HG02763 (cell line): ENCODE measurements at regions not wholly inside any gene's neighbourhood (a gene's known extent, or its start where the extent isn't known, plus 50 kb on each side); places are given as distances from the start of the nearest gene placed in this dataset.
"Not testable (repeated sequence)": the region's sequence is repeated elsewhere in the genome, so short reads cannot be mapped to it uniquely, and the experiment has no call there.

ENCODE experiments used
- ATAC-seq: cut with Tn5 transposase; IDR thresholded peaks from one replicate; pipeline ENCODE4 v1.9.1; 2021; ENCODE audit warnings: mild to moderate bottlenecking, moderate library complexity; ENCODE audit not compliant: unreplicated experiment

DNA sequence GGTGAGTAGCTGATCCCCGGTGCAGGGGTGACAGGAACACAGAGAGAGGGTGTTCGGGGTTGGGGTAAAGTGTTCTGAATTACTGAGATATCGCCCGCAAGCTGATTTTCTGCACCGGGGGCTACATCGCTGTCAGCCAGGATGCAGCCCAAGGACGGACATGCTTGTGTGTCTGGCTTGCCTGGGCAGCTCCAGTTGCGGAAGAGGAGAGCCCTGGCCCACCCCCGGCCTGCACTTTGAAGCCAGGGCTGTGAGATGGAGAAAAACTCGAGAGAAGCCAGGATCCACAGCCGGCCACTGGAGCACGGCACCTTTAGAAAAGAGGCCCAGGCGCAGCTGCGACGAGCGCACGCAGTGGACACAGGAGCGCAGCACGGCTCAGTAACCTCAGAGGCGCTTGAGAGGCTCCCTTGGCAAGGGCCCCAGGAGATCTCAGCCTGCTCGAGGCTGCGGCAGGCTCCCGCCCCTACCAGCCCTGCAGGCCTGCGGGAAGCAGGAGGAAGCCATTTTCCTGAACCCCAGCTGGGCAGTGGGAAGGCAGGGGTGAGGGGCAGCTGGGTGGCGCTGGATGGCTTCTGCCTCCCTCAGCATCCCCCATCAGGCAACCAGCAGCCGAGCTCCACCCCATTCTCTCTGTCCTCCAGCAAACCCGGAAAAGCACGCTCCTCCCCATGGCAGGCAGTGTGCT, 59.2 kb downstream of the C9orf50 start:
- ATAC-seq = no peak

DNA sequence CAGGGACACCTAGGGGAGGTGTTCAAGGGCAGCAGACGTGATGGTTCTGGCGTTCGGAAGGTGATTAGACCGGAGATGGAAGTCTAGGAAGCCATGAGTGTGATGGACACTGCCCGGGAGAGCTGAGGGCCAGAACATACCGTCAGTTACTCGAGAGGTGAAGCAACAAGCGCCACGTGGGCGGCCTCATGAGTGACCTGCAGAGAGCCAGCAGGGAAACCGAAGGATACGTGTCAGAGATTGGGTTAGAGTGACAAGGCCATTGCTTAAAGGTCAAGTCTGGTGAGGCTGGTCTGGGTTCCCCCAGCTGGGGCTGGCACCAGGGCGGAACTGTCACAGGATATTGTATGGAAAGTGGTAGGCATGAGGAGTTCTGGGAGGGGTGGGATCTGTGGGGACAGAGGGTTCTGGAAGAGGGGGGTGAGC, 60.0 kb downstream of the C9orf50 start:
- no peak for ATAC-seq

DNA sequence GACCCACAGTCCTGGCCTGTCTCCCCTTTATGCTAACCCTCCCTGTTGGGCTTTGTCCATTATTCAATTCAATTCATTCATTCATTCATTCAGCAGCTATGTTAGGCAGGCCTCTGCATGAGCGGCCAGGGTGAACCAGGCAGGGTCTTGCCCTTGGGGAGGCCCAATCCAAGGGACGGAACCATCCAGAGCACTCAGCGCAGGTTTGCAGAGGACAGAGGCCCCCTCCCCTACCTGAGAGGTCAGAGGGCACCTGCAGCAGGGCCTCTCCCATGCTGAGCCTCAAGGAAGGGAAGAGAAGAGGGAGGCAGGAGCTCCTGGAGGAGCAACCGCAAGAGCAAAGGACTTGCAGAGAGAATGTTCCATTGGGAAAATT, 61.4 kb downstream of the C9orf50 start:
- ATAC-seq = no peak

DNA sequence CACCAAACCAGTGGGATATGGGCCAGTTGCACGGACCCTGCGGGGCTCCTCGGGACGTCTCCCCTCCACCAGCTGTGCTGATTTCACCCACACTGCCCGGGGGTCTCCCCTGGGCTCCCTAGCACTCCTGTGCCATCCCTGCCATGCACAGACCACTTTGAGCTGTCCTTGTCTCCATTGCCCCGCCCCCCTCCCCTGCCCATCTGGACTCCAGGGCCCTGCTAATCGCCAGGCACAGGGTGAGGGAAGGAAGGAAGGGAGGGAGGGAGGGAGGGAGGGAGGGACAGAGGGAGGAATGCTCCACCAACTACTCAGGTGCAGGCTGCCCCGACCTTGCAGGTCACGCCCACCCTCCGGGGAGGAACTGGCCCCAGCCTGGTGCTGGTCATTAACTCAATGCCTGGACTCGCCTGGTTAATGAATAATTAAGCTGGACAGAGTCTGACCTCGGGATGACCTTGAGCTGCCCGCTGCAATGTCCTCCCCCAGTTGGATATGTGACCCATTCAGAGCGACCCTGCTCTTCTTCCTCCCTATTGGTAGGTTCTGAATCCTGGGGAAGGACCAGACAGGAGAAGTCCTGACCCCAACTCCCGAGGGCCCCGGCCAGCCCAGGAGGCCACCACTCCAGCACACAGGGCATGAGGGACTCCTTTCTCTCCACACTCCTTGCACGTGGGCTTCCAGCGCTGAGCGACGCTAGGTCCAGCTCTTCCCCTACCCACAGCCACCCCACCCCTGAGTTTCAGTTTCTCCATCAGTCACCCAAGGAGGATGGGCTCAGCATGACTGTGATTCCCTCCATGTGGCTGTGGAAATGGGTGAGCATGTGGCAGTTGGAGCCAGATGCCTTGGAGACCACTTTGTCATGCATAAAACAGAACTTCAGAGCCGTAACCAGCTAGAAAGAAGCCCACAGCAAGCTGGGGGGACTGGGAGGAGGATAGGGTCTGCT, 62.1 kb downstream of the C9orf50 start:
- no peak for ATAC-seq

DNA sequence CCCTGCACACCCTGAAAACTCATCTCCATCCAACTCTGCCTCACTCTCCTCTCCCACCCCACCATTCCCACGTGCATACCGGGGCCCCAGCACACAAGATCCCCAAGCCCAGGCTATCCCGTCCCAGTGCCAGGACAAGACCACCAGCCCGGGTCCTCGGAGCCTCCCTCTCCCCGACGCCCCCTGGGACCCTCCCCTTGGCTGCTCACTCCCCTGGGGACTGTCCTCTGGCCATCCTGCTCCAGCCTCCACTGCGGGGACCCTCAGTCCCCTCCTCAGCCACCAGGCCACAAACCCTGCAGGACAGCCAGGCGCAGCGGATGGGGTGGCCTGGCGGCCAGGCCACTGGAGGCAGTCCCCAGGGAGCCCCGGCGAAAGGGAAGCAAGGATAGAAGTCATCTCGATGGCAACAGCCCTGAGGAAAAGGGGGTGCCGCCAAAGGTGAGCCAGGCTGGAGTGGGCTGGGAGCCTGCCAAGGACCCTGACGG, 62.8 kb downstream of the C9orf50 start:
- ATAC-seq = no peak

DNA sequence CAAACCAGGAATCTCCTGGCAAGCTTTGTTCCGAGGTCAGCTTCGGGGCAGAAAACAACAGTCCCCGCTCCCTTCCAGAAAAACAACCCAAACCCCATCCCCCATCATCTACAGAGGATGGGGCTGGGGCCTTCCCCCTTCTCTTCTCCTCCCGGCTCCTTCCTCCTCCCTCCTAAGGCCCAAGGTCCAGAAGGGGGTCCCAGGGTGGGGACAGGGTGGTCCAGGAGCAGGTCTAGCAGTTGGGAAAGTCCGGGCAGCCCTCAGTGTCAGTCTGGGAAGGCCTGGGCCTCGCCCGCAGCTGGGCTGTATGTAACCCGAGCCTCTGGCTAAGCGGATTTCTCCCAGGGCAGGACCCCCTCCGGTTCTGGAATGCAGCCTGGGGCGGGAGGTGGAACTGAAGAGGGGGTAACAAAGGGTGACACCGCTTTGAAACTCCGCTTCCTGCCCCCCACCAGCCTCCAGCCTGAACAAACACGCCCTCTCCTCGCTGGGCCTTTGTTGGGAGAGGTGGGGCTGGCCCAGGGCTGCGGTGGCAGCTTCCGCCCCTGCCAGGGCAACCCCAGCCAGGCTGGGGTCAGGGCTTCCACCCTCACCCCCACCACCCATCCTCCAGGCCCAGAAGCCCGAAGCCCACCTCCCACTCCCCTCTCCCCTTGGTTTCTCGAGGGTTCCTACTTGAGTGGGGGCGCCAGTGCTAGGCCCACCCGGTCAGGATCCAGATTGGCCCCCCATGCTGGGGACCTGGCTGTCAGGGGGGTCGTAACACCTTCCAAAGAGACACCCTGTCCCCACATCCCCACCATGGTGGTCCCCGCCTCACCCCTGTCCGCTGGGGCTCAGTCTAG, 63.5 kb downstream of the C9orf50 start:
- ATAC-seq = no peak

DNA sequence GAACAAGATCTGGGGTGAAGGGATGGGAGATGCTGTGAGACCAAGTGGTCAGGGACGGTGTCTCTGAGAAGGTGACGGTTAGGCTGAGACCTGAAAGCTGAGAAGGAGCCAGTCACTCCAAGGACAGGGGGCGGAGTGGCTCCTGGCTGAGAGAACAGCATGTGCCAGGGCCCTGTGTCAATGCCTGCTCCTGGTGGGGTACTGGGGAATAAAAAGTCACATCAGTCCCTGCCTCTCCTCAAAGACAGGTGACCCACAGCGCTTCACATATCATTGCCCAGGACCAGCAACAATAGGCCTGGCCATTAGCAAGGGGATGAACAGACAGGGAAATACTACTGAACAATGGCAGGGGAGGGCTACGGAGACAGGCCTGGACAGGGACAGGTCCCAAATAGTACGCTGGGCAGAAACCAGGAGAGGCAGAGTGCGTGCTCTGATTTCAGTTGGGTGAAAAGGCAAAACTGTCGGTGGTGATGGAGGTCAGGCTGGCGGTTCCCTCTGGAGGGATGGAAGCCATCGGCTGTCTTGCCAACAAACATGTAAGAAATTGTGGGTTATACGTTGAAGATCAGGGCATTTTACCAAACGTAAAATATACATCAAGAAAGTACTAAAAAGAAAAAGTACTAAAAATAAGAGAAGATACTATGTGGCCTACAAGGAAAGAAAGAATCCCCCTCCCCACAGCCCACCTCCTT, 64.3 kb downstream of the C9orf50 start:
- ATAC-seq = no peak

DNA sequence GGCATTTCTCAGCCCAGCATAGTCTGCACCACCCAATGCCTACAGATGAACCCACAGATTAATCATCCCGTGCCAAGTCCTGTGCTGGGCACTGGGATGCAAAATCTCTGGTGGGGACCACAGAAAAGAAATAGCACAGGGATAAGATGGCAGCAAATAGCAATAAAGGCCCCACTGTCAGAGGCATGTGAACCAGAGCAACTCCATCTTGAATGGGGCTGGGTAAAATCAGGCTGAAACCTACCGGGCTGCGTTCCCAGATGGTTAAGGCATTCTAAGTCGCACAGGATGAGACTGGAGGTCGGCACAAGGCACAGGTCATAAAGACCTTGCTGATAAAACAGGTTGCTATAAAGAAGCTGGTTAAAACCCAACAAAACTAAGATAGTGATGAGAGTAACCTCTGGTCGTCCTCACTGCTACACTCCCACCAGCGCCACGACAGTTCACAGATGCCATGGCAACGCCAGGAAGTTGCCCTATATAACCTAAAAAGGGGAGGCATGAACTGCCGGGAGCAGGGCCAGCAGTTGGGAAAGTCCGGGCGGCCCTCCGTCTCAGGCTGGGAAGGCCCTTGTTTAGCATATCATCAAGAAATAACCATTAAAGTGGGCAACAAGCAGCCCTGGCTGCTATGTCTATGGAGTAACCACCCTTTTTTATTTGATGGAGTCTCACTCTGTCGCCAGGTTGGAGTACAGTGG, 65.2 kb downstream of the C9orf50 start:
- ATAC-seq = no peak

DNA sequence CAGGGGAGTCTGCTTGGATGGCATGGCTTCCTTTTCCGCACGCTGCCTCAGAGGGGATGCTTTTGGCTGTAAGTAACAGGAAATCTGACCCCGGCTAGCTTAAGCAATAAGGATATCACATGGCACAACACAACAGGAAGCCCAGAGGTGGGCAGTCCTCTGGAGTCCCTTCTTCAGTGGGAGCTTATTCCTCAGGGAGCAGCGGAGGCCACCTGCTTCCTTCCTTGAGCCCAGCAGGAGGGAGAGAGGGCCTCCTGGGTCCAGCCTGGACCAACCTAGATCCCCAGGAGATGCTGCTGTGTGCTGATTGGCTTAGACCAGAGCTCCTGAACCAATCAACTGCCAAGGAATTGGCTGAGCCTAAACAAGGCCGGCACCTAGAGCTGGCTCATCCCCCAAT, 66.3 kb downstream of the C9orf50 start:
- no peak for ATAC-seq

DNA sequence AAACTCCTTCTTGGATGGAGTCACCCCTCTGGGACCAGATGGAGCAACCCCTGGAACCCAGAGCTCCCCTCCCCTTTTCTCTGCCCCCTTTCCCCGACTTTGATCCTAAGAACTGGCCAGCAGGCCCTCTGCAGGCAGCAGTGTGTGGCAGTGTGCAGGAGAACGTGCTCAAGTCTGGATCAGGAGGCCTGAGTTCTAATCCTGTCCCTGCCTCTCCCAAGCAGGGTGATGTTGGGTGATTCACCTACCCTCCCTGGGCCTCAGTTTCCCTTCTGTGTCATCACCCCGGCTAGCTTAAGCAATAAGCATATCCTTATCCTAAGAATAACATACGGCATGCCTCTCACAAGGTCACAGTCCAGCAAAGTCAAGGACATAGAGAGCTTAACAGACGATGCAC, 67.6 kb downstream of the C9orf50 start:
- no peak for ATAC-seq

DNA sequence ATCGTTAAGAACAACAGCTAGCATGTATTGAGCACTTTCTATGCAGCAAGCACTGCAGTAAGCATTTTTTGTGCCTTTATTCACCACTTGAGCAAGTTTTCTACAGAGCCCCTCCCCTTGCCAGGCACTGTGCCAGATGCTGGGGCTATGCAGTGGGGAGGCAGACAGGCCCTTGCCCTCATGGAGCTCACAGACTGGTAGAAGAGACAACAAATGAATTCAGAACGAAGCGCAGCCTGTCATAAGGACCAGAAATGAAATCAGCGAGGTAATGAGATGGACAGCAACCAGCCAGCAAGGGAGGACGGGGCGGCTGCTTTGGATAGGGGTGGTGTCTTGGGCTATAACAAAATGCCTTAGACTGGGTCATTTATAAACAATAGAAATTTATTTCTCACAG, 68.8 kb downstream of the C9orf50 start:
- no peak for ATAC-seq

DNA sequence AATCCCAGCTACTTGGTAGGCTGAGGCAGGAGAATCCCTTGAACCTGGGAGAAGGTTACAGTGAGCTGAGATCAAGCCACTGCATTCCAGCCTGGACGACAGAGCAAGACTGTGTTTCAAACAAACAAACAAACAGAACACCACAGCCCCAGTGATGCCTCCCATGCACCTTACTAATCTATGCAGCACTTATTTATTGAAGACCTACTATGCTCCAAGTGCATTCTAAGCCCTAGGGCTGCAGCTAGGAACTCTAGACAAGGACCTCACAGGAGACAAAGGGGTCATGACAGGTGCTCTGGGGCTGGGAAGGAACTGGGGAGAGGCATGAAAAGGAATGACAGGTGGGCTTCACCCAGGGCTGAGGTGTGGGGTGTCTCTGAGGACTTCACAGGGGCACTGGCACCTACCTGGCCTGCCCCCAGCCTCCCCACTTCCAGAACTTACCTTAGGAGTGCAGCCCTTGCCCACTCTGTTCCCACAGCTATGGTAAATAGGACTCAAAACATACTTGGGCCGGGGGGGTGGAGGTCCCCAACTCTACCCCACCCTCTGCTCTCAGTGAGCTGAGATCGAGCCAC, 69.4 kb downstream of the C9orf50 start:
- ATAC-seq = no peak

DNA sequence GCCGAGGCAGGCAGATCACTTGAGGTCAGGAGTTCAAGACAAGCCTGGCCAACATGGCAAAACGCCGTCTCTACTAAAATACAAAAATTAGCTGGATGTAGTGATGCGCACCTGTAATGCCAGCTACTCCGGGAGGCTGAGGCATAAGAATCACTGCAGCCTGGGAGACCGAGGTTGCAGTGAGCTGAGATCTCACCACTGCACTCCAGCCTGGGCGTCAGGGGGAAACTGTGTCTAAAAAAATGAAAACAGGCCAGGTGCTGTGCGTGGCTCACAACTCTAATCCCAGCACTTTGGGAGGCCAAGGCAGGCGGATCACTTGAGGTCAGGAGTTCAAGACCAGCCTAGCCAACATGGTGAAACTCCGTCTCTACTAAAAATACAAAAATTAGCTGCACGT, 69.9 kb downstream of the C9orf50 start:
- ATAC-seq = not testable (repeated sequence)

DNA sequence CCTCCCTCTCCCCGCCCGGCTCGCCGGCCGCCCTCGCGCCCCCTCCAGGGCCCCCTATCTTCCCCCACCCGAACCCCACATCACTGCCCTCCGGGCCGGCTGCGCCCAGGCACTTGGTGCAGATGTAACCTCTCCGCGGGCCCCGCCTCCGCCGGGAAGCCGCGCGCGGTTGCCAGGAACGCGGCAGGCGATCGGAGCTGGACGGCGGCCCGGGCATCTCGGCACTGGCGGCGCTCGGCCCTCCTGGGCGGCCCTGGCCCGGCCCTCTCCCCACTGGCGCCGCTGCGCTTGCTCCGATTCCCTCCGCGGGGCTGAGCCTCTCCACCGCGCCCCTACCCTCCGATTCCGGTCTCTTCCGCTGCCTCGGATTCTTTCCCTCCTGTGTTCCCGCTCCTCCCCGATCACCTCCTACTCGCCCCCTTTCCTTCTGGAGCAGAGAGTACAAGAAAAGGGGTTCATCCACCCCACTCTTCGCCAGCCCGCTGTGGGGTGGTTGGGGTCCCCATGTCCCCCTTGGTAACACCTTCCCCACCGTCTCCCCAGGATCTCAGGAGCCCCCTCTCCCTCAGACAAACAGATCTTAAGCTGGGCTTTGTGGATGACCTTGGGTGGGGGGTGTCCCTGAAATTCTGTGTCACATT, 70.6 kb downstream of the C9orf50 start:
- ATAC-seq = no peak

DNA sequence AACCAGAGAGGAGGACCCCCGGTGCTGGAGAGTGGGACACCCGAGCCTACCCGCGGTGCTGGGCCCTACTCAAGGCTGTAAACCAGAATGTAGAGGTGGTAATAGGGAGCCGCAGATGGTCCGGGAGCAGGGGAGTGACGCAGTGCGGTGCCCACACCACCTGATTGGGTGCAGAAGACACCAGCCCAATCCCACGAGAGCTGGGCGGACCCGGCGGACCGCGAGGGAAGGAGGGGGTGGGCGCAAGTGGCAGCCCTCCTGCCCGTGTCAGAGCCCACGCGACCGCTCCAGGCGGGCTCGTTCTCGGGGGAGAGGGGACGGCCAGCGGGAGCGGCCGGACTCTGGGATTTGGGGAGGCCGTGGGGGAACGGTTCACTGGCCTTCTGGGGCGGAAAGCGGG, 71.2 kb downstream of the C9orf50 start:
- ATAC-seq = no peak

DNA sequence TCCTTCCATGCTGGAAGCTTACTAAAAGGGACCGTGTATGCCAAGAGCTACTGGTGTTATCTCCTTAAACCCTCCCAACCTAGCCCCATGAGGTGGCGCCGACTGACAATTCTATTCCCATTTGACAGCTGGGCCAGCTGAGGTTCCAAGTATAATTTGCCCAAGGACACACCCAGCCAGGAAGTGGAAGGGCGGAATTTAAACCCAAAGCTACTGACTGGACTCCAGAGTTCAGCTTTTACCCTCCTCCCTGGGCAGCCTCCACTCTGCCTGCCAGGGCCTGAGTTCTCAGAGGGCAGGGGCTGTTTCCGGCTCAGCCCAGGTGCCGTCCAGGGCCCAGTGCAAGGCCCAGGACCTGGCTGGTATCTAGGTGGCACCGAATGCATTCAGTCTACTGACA, 71.8 kb downstream of the C9orf50 start:
- ATAC-seq = no peak

DNA sequence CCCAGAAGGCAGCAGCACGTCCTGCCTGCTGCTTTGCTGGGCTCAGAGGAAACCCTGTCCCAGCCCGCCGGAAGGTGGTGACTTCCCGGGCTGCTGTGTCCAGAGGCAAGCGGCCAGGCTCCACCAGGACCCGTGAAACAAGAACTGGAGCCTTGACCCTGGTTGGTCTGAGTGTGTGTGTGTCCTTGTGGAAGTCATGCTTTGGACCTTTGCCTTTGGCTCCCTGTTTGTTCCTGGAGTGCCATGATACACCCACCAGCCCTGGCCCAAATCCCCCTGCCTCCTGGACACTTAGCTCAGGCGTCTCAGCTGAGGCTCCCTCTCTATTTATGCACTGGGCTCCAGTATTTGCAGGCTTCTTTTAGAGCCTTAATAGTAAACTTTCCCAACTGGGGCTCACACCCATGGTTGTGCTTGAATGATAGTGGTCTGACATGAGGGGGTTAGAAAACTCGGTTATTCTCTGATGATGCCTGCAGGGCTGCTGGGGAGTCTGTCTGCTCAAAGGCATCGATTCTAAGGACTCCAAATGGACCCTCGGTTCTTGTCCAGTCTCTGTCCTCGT, 72.2 kb downstream of the C9orf50 start:
- ATAC-seq = no peak

DNA sequence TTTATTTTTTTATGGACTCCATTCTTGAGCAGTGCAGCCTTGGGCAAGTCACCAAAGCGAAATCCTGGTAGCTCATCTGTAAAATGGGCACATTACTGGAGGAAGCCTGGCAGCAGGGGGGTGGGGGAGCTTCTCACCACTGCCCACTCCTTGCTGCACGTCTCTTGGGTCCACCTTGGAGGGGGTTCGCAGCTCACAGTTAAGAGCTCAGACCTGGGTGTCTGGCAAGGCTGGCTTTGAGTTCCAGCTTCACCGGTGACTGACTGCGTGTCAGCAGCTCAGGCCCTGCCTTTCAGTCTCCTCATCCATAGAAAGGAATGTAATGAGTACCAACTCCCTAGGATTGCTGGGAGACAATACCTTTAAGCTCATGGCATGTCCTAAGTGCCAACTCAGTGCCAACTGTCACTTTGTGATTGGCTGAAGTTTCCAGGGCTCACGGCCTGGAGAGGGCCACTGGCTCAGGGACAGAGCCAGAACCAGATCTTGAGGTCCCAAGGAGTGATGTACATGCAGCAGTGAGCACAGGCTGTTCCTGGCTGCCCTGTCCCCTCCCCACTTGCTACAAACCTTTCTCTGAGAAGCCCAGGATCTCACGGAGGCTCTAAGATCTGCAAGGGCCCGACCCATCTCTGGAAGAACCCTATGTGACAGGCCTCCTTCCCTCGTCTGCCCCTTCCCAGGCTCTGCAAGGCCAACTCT, 72.9 kb downstream of the C9orf50 start:
- no peak for ATAC-seq
